ENCODE measurements at regions not wholly inside any gene's neighbourhood (a gene's known extent, or its start where the extent isn't known, plus 50 kb on each side); places are given as distances from the start of the nearest gene placed in this dataset.

- Histone ChIP-seq H3K4me3 (ENCODE audit: low read depth, low read length) (no peak overlapping the region), H3K27me3 (ENCODE audit: control insufficient read depth, insufficient read depth, low read length) (no peaks in the 10 kb centered on the region), H3K36me3 (ENCODE audit: control insufficient read depth, insufficient read depth, low read length) (no peaks in the 10 kb centered on the region)
- no peak for TF ChIP-seq CTCF (IDR thresholded peaks at IDR 0.05; ENCODE audit: insufficient read depth, low read length, severe bottlenecking)
- DNase-seq (ENCODE audit: low read depth) (no peak), FAIRE-seq (no peak)
Measured at GRCh38 chr11:103668859-103669258, 367.6 kb upstream of the DDI1 start.

GRCh38 chr11:103671143-103671651 lies 365.2 kb upstream of the DDI1 start:
- no peaks in the 10 kb centered on the region for H3K36me3 ChIP-seq (ENCODE audit: control insufficient read depth, insufficient read depth, low read length)
- no peak overlapping the region for H3K4me3 ChIP-seq (ENCODE audit: low read depth, low read length)
- FAIRE-seq = no peak
- TF ChIP-seq CTCF (IDR thresholded peaks at IDR 0.05; ENCODE audit: insufficient read depth, low read length, severe bottlenecking) = no peak
- no peak for DNase-seq (ENCODE audit: low read depth)
- H3K27me3 ChIP-seq (ENCODE audit: control insufficient read depth, insufficient read depth, low read length) = no peaks in the 10 kb centered on the region

GRCh38 chr11:103673773-103674172 lies 362.7 kb upstream of the DDI1 start:
- no peaks in the 10 kb centered on the region for H3K36me3 ChIP-seq (ENCODE audit: control insufficient read depth, insufficient read depth, low read length)
- no peak for TF ChIP-seq CTCF (IDR thresholded peaks at IDR 0.05; ENCODE audit: insufficient read depth, low read length, severe bottlenecking)
- FAIRE-seq (no peak), DNase-seq (ENCODE audit: low read depth) (peak; percentile 24)
- no peak overlapping the region for H3K4me3 ChIP-seq (ENCODE audit: low read depth, low read length)
- no peaks in the 10 kb centered on the region for H3K27me3 ChIP-seq (ENCODE audit: control insufficient read depth, insufficient read depth, low read length)

GRCh38 chr11:103676413-103676812 lies 360.0 kb upstream of the DDI1 start:
- no peak for TF ChIP-seq CTCF (IDR thresholded peaks at IDR 0.05; ENCODE audit: insufficient read depth, low read length, severe bottlenecking)
- no peaks in the 10 kb centered on the region for H3K36me3 ChIP-seq (ENCODE audit: control insufficient read depth, insufficient read depth, low read length)

GRCh38 chr11:103680826-103681225 lies 355.6 kb upstream of the DDI1 start:
- no peak overlapping the region for H3K4me3 ChIP-seq (ENCODE audit: low read depth, low read length)
- H3K27me3 ChIP-seq (ENCODE audit: control insufficient read depth, insufficient read depth, low read length) = peaks cover 3% of the 10 kb centered on the region
- H3K36me3 ChIP-seq (ENCODE audit: control insufficient read depth, insufficient read depth, low read length) = no peaks in the 10 kb centered on the region
- no peak for DNase-seq (ENCODE audit: low read depth)
- no peak for FAIRE-seq
- no peak for TF ChIP-seq CTCF (IDR thresholded peaks at IDR 0.05; ENCODE audit: insufficient read depth, low read length, severe bottlenecking)

More at GRCh38 chr11:103676413-103676812, 360.0 kb upstream of the DDI1 start:
- H3K4me3 ChIP-seq (ENCODE audit: low read depth, low read length) = no peak overlapping the region
- H3K27me3 ChIP-seq (ENCODE audit: control insufficient read depth, insufficient read depth, low read length) = no peaks in the 10 kb centered on the region
- DNase-seq (ENCODE audit: low read depth) = no peak
- no peak for FAIRE-seq

- no peak for DNase-seq (ENCODE audit: low read depth)
- Histone ChIP-seq H3K4me3 (ENCODE audit: low read depth, low read length) (no peak overlapping the region), H3K27me3 (ENCODE audit: control insufficient read depth, insufficient read depth, low read length) (peaks cover 3% of the 10 kb centered on the region), H3K36me3 (ENCODE audit: control insufficient read depth, insufficient read depth, low read length) (no peaks in the 10 kb centered on the region)
- FAIRE-seq = no peak
- TF ChIP-seq CTCF (IDR thresholded peaks at IDR 0.05; ENCODE audit: insufficient read depth, low read length, severe bottlenecking) = no peak
Measured at GRCh38 chr11:103681855-103682254, 354.6 kb upstream of the DDI1 start.

Data from bronchial epithelial cell (primary cell).